IPS-NIHi7 (cell line): ENCODE measurements at regions not wholly inside any gene's neighbourhood (a gene's known extent, or its start where the extent isn't known, plus 50 kb on each side); places are given as distances from the start of the nearest gene placed in this dataset.

Experiments
- DNase-seq: peaks from one replicate; pipeline ENCODE4 v3.0.0; 2012; ENCODE audit warnings: mixed read lengths; ENCODE audit errors: extremely low spot score

- DNase-seq = no peak
Observed at GRCh38 chr22:48459859-48460823, 1367.5 kb downstream of the BRD1 start.

- DNase-seq = no peak
Observed at GRCh38 chr22:48459259-48459658, 1368.4 kb downstream of the BRD1 start.

- no peak for DNase-seq
Observed at GRCh38 chr22:48456449-48456848, 1371.2 kb downstream of the BRD1 start.

GRCh38 chr22:48453751-48454485 lies 1373.8 kb downstream of the BRD1 start:
- no peak for DNase-seq

GRCh38 chr22:48453171-48453570 lies 1374.5 kb downstream of the BRD1 start:
- no peak for DNase-seq

GRCh38 chr22:48452766-48453165 lies 1374.9 kb downstream of the BRD1 start:
- DNase-seq = no peak

GRCh38 chr22:48451891-48452290 lies 1375.8 kb downstream of the BRD1 start:
- no peak for DNase-seq

- no peak for DNase-seq
Observed at GRCh38 chr22:48450188-48450825, 1377.4 kb downstream of the BRD1 start.

GRCh38 chr22:48449466-48450187 lies 1378.0 kb downstream of the BRD1 start:
- no peak for DNase-seq

- DNase-seq = no peak
Observed at GRCh38 chr22:48448821-48449220, 1378.9 kb downstream of the BRD1 start.

- DNase-seq = no peak
Observed at GRCh38 chr22:48445113-48445827, 1382.4 kb downstream of the BRD1 start.

- no peak for DNase-seq
Observed at GRCh38 chr22:48444320-48445112, 1383.2 kb downstream of the BRD1 start.

- no peak for DNase-seq
Observed at GRCh38 chr22:48443680-48444079, 1384.0 kb downstream of the BRD1 start.

GRCh38 chr22:48442663-48443062 lies 1385.0 kb downstream of the BRD1 start:
- DNase-seq = no peak

GRCh38 chr22:48441553-48441850 lies 1386.2 kb downstream of the BRD1 start:
- no peak for DNase-seq

GRCh38 chr22:48440673-48441552 lies 1386.8 kb downstream of the BRD1 start:
- no peak for DNase-seq

- DNase-seq = no peak
Observed at GRCh38 chr22:48440176-48440575, 1387.5 kb downstream of the BRD1 start.

GRCh38 chr22:48439560-48440135 lies 1388.0 kb downstream of the BRD1 start:
- no peak for DNase-seq
